Keratinocyte (primary cell): ENCODE measurements at regions not wholly inside any gene's neighbourhood (a gene's known extent, or its start where the extent isn't known, plus 50 kb on each side); places are given as distances from the start of the nearest gene placed in this dataset.
"Not testable (repeated sequence)": the region's sequence is repeated elsewhere in the genome, so short reads cannot be mapped to it uniquely, and the experiment has no call there.

ENCODE experiments used
- DNase-seq: peaks from one replicate; pipeline ENCODE4 v3.0.0-alpha.2; 2011; ENCODE audit warnings: low read depth, missing footprints, low spot score
- FAIRE-seq: peaks from 2 replicates; lab custom pipeline; 2011; peaks lifted over from hg19 to GRCh38; lab: Jason Lieb, UNC
- H2AFZ ChIP-seq: 2 replicates; pipeline ENCODE4 v1.6.0; 2012; ENCODE audit warnings: low read length, control low read depth, inconsistent platforms; ENCODE audit not compliant: control insufficient read depth
- H3K27ac ChIP-seq: 2 replicates; pipeline ENCODE4 v1.5.1; 2011; ENCODE audit warnings: low read length; ENCODE audit not compliant: control insufficient read depth, insufficient read depth
- H3K27me3 ChIP-seq: 3 replicates; pipeline ENCODE4 v1.6.0; 2011; ENCODE audit warnings: low read length; ENCODE audit not compliant: control insufficient read depth, insufficient read depth; ENCODE audit errors: extremely low read depth
- H3K36me3 ChIP-seq, 2 experiments: 2 replicates in 1 of 2; 3 replicates in 1 of 2; pipeline ENCODE4 v1.5.1; 2011; ENCODE audit warnings: low read length in 2 of 2, mild to moderate bottlenecking in 1 of 2; ENCODE audit not compliant: control insufficient read depth in 2 of 2, insufficient read depth in 2 of 2; ENCODE audit errors: extremely low read depth in 1 of 2
- H3K4me1 ChIP-seq: 3 replicates; pipeline ENCODE4 v1.5.1; 2011; ENCODE audit warnings: low read length; ENCODE audit not compliant: control insufficient read depth, insufficient read depth; ENCODE audit errors: extremely low read depth
- H3K4me2 ChIP-seq: 3 replicates; pipeline ENCODE4 v1.6.0; 2011; ENCODE audit warnings: low read depth, low read length; ENCODE audit not compliant: control insufficient read depth, insufficient read depth; ENCODE audit errors: extremely low read depth
- H3K4me3 ChIP-seq, 3 experiments: fragments of 200-600 bp in 1 of 3; sonication (generic) in 1 of 3; 2 replicates in 2 of 3; 3 replicates in 1 of 3; pipeline ENCODE4 v1.5.1; 2011 to 2016; ENCODE audit warnings: low read length in 3 of 3, mild to moderate bottlenecking in 3 of 3, control low read depth in 2 of 3, inconsistent platforms in 1 of 3, low read depth in 1 of 3, mixed read lengths in 1 of 3, mixed run types in 1 of 3, moderate library complexity in 1 of 3; ENCODE audit not compliant: control insufficient read depth in 2 of 3, insufficient read depth in 2 of 3; ENCODE audit errors: extremely low read depth in 1 of 3
- H3K79me2 ChIP-seq: 2 replicates; pipeline ENCODE4 v1.6.0; 2012; ENCODE audit warnings: low read length; ENCODE audit not compliant: control insufficient read depth, insufficient read depth
- H3K9ac ChIP-seq: 3 replicates; pipeline ENCODE4 v1.6.0; 2011; ENCODE audit warnings: low read length; ENCODE audit not compliant: control insufficient read depth, insufficient read depth; ENCODE audit errors: extremely low read depth
- H3K9me1 ChIP-seq: 3 replicates; pipeline ENCODE4 v1.6.0; 2011; ENCODE audit warnings: low read length; ENCODE audit not compliant: control insufficient read depth, insufficient read depth; ENCODE audit errors: extremely low read depth
- H3K9me3 ChIP-seq: 2 replicates; pipeline ENCODE4 v1.5.1; 2012; ENCODE audit warnings: low read depth, low read length; ENCODE audit not compliant: control insufficient read depth
- H4K20me1 ChIP-seq: 3 replicates; pipeline ENCODE4 v1.6.0; 2011; ENCODE audit warnings: low read length; ENCODE audit not compliant: control insufficient read depth, insufficient read depth; ENCODE audit errors: extremely low read depth
- CTCF ChIP-seq, 3 experiments: IDR thresholded peaks in 1 of 3; conservative IDR thresholded peaks in 1 of 3; optimal IDR thresholded peaks in 1 of 3; 2 replicates in 2 of 3; 3 replicates in 1 of 3; pipeline versions ENCODE3 to v1.5.1; 2011; ENCODE audit warnings: low read length in 3 of 3, mild to moderate bottlenecking in 3 of 3, moderate library complexity in 2 of 3, control low read depth in 1 of 3, inconsistent platforms in 1 of 3; ENCODE audit not compliant: insufficient read depth in 2 of 3; ENCODE audit errors: extremely low read depth in 1 of 3
- EZH2 ChIP-seq: IDR thresholded peaks from one replicate; pipeline ENCODE4 v1.6.1; 2012; ENCODE audit warnings: inconsistent platforms, mild to moderate bottlenecking, low read length, moderate library complexity
- dilution Hi-C: fragments of 300-500 bp; cut with MboI; formaldehyde crosslinking; loops from one replicate; pipeline ENCODE4 v1.7.0; 2020; ENCODE audit warnings: low sequenced_read_pairs; ENCODE audit not compliant: extremely low pct_ligation_motif_present

GRCh38 chr13:73808318-73808717 is 325.9 kb downstream of the KLF12 start:
- no peak overlapping the region for H2AFZ ChIP-seq
- no peaks in the 10 kb centered on the region for H3K4me1 ChIP-seq
- no peak for DNase-seq
- H3K9me3 ChIP-seq: no peaks in the 10 kb centered on the region
- no peak overlapping the region for H3K4me2 ChIP-seq
- dilution Hi-C loops: no loop called here
- H3K9me1 ChIP-seq: no peaks in the 10 kb centered on the region
- TF ChIP-seq CTCF (optimal IDR thresholded peaks at IDR 0.05 in 1 of 3, IDR thresholded peaks at IDR 0.05 in 1 of 3, conservative IDR thresholded peaks at IDR 0.05 in 1 of 3; ENCODE audit: extremely low read depth in 1 of 3, insufficient read depth in 2 of 3, low read length in 3 of 3): no peak
- TF ChIP-seq EZH2: no peak
- FAIRE-seq: no peak
- H3K4me3 ChIP-seq: no peak overlapping the region
- no peaks in the 10 kb centered on the region for H4K20me1 ChIP-seq
- no peak overlapping the region for H3K27ac ChIP-seq
- H3K36me3 ChIP-seq: no peaks in the 10 kb centered on the region
- no peaks in the 10 kb centered on the region for H3K79me2 ChIP-seq
- no peak overlapping the region for H3K9ac ChIP-seq
- no peaks in the 10 kb centered on the region for H3K27me3 ChIP-seq

GRCh38 chr13:73805326-73805958 is 328.8 kb downstream of the KLF12 start:
- dilution Hi-C loops: not testable (repeated sequence)

GRCh38 chr13:73803997-73804396 is 330.2 kb downstream of the KLF12 start:
- peak; percentile 41 for FAIRE-seq
- H3K9me3 ChIP-seq: no peaks in the 10 kb centered on the region

More at GRCh38 chr13:73805326-73805958, 328.8 kb downstream of the KLF12 start:
- not testable (repeated sequence) for H3K9ac ChIP-seq, H3K4me1 ChIP-seq, H2AFZ ChIP-seq, H3K36me3 ChIP-seq, H3K4me3 ChIP-seq, DNase-seq, H4K20me1 ChIP-seq, H3K9me3 ChIP-seq, H3K9me1 ChIP-seq, H3K4me2 ChIP-seq, FAIRE-seq, H3K27ac ChIP-seq, H3K27me3 ChIP-seq, H3K79me2 ChIP-seq

More at GRCh38 chr13:73803997-73804396, 330.2 kb downstream of the KLF12 start:
- no peak for TF ChIP-seq CTCF (optimal IDR thresholded peaks at IDR 0.05 in 1 of 3, IDR thresholded peaks at IDR 0.05 in 1 of 3, conservative IDR thresholded peaks at IDR 0.05 in 1 of 3; ENCODE audit: extremely low read depth in 1 of 3, insufficient read depth in 2 of 3, low read length in 3 of 3)
- no peak for TF ChIP-seq EZH2
- no peaks in the 10 kb centered on the region for H3K79me2 ChIP-seq
- no peak overlapping the region for H3K27ac ChIP-seq
- no peak overlapping the region for H3K4me2 ChIP-seq
- no peak overlapping the region for H2AFZ ChIP-seq
- no peak overlapping the region for H3K9ac ChIP-seq
- H4K20me1 ChIP-seq: no peaks in the 10 kb centered on the region
- H3K4me1 ChIP-seq: no peaks in the 10 kb centered on the region
- no peaks in the 10 kb centered on the region for H3K27me3 ChIP-seq
- no peaks in the 10 kb centered on the region for H3K36me3 ChIP-seq
- no peak overlapping the region for H3K4me3 ChIP-seq
- no peak for DNase-seq
- H3K9me1 ChIP-seq: no peaks in the 10 kb centered on the region
- dilution Hi-C loops: no loop called here
